ENCODE measurements at regions not wholly inside any gene's neighbourhood (a gene's known extent, or its start where the extent isn't known, plus 50 kb on each side); places are given as distances from the start of the nearest gene placed in this dataset.
"Not testable (repeated sequence)": the region's sequence is repeated elsewhere in the genome, so short reads cannot be mapped to it uniquely, and the experiment has no call there.

DNA sequence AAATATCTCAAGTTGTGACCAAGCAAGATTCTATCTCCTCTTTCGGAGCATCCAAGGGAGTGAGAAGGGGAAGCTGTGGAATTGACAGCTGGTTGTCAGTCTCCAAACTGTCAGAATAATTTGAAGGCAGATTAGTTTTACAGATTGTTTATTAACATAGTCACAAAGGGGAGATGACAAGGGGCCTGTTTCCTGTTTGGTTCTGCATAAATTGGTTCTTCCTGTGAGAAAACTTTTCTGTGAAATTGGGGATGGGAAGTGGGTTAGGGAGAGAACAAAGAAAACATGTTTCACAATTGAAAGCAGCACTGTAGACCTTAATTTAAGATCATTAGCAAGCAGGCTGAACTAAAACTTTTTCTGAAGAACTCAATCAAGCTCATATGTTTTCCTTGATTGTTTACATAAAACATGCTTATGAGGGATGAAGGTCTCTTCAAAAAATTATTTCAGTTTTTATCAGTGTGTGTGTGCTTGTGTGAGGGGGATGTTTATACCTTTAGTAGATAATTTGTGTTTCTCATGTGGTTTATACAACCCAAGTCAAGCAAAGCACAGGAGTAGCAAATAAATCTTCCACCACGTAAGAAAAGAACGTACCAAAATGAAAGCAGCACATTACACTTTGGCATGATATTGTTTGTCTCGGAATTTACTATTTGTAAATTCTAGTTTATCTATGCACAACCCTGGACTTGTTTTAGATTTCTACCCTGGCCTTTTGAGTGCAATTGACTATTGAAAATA is 604.9 kb upstream of the CDH2 start:
- no peak for DNase-seq
- in situ Hi-C loops (cut with HindIII; ENCODE audit: low pct_ligation_motif_present, low pct_unique_long_range_greater_than_20kb, low sequenced_read_pairs), result no loop called here

DNA sequence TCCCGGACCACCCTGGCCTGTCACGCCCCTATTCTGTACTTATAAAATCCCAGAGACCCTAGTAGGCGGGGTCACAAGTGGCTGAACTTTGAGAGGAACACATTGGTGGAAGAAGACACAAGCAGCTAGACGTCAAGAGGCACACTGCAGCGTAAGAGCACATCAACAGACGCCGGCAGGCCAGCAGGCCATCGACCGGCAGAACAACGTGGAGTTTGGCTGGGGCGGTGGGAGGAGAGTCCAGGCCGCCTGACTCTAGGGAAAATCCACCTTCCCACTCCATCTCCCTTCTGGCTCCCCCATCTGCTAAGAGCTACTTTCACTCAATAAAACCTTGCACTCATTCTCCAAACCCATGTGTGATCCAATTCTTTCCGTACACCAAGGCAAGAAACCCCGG is 601.8 kb upstream of the CDH2 start:
- DNase-seq, result no peak
- in situ Hi-C loops (cut with HindIII; ENCODE audit: low pct_ligation_motif_present, low pct_unique_long_range_greater_than_20kb, low sequenced_read_pairs), result no loop called here

DNA sequence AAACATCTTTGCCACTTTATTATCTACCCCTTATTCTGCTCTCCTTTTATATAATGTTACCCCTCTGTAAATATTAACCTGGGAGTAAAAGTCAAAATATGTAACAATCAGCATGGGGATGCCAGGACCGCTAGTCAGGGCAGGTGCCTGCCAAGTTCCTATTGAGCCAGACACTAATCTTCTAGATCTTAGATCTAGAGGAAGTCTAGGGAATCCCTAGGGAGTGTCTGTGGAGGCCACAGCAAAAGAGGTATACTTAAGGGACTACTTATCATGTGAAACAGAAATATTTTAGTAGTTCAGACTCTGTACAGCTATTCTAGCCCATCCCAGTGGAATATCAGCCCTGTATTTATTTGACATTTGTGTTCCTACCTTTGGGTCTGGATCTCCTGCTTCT is 600.8 kb upstream of the CDH2 start:
- in situ Hi-C loops (cut with HindIII; ENCODE audit: low pct_ligation_motif_present, low pct_unique_long_range_greater_than_20kb, low sequenced_read_pairs), result no loop called here
- DNase-seq, result no peak

DNA sequence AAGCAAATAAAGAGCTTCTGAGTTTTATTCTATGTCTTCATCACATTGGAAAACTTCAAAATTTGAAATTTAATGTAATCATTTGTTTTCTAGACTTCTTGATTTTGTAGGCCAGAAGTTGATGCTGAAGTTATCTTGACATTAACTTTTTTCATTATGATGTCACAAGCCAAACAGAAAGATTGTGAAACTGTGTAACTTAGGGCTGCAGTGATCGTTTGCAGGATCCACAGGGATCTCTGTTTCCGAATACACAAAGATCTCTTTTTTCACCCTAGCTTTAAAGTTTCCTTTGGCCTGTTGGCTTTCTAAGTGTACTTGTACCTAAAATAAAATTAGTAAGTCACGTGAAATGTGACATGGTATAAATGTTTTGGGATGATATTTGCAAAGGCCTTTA is 594.9 kb upstream of the CDH2 start:
- in situ Hi-C loops (cut with HindIII; ENCODE audit: low pct_ligation_motif_present, low pct_unique_long_range_greater_than_20kb, low sequenced_read_pairs), result no loop called here
- DNase-seq, result no peak

DNA sequence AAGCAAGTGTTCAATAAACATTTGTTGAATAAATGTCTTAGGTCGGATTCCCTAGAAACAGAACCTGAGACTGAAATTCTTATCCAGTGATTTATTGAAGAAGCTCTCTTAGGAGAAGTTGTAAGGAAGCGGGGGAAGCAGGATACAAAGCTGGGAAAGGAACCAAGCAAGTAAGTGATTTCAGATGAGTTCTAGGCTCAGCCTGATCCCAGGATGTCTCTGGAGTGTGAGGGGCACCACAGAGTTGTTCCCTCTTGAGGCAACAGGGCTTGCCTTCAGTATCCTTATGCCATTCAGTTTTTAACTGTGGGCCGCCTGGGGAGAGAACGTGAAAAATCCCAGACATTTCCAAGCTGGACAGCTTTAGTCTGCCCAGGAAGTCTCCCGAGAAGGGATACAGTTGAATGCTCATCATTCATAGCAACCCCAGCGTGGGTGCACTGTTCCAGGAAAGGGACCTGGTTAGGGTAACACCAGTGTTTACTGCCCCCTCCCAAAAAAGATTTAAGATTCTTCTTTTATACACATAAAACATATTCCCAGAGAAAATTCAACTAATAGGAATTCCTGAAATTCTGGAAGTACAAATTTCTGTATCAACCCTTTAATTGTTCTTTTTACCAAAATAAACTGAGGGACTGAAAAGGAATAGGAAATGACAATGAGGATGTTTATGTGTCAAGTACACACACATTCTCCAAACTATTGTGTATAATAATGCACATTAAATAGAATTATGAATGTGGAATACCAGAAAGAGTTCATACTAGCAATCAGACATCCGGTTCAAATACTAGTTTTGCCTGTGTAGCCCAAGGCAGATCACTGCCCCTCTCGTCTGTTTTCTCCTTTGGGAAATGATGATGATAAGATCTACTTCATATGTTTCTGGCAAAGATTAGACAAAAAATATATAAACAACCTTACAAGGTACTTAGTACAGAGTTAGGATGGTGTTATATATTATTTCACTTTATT is 592.1 kb upstream of the CDH2 start:
- no peak for DNase-seq
- in situ Hi-C loops (cut with HindIII; ENCODE audit: low pct_ligation_motif_present, low pct_unique_long_range_greater_than_20kb, low sequenced_read_pairs), result no loop called here

DNA sequence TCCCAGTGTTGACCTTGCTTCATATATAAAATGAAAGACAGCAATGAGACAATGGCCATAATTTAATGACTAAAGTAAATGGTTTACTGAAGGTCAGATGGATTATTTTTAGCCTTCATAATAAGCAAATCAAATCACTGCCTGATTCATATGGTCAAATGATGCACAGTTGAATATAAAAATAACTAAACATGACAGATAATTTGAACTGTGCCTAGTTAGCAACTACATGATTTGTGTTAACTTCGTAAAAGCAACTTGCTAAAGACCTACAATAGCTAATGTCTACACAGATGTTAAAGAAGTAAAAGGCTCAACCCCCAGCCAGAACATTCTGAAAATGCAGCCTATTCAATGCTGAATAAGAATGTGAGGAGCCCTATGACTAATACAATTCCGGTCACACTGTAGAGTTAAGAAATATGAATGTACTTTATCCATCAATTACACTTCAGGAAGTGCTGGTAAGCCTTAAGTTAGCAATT is 590.8 kb upstream of the CDH2 start:
- DNase-seq, result peak; percentile 3
- in situ Hi-C loops (cut with HindIII; ENCODE audit: low pct_ligation_motif_present, low pct_unique_long_range_greater_than_20kb, low sequenced_read_pairs), result no loop called here

DNA sequence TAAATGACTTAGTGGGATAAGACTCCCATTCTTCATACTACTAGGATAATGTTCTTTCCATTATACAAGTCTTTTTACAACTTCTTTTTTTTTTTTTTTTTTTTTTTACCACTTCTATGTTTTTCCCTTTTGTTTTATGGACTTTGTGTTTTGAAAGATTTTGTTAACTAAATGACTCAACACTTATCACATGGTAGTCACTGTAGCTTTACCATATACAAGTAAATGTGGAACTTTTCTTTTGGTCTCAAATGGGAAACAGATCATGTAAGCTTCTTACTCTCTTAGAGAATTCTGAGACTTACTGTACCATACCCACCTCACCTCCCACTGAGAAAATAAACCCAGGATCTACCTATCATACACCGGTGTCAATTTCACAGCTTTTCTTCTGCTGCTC is 590.3 kb upstream of the CDH2 start:
- no peak for DNase-seq
- in situ Hi-C loops (cut with HindIII; ENCODE audit: low pct_ligation_motif_present, low pct_unique_long_range_greater_than_20kb, low sequenced_read_pairs), result no loop called here

DNA sequence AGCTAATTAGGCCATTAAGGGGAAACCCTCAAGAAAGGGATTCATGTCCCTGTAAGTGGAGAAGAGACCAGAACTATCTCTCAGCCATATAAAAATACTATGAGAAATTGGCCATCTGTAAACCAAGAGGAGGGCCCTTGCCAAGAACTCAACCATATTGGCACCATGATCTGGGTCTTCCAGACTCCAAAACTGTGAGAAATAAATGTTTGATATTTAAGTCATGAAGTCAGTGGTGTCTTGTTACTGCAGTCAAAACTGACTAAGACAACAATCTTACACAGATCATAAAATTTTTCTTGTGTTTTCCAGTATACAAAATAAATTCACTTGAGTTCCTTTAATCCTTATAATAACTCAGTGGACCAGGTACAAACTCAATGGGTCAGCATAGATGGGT is 589.8 kb upstream of the CDH2 start:
- in situ Hi-C loops (cut with HindIII; ENCODE audit: low pct_ligation_motif_present, low pct_unique_long_range_greater_than_20kb, low sequenced_read_pairs), result no loop called here

DNA sequence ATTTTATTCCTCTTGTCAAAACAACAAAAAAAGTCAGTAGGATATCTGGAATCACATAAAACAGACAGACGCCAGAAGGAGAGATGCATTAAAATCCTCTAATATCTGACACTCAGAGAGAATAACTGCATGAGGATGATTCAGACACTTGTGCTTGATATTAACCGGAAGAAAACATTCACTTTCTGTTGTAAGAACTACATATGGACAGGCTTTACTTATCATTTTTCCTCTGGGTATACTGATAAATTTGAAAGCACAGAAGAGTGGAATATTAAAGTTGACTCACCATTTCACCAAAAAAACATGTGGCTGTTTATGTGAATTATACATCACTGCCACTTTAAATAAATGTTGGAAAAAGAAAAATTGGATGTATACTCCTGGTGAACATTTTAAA is 589.1 kb upstream of the CDH2 start:
- in situ Hi-C loops (cut with HindIII; ENCODE audit: low pct_ligation_motif_present, low pct_unique_long_range_greater_than_20kb, low sequenced_read_pairs), result no loop called here
- DNase-seq, result no peak

More for the DNA sequence above, 589.8 kb upstream of the CDH2 start:
- no peak for DNase-seq

DNA sequence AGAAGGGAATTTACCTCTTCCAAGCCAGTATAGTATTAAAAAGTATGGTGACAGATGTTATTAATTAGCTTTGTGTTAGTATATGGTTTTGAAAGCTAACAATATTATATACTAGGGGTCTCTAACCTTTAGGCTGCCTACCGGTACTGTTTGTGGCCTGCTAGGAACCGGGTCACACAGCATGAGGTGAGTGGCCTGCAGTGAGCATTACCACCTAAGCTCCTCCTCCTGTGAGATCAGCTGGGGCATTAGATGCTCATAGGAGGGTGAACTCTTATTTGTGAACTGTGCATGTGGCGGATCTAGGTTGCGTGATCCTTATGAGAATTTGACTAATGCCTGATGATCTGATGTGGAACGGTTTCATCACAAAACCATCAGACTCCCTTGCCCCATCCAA is 583.4 kb upstream of the CDH2 start:
- no peak for DNase-seq
- in situ Hi-C loops (cut with HindIII; ENCODE audit: low pct_ligation_motif_present, low pct_unique_long_range_greater_than_20kb, low sequenced_read_pairs), result no loop called here

DNA sequence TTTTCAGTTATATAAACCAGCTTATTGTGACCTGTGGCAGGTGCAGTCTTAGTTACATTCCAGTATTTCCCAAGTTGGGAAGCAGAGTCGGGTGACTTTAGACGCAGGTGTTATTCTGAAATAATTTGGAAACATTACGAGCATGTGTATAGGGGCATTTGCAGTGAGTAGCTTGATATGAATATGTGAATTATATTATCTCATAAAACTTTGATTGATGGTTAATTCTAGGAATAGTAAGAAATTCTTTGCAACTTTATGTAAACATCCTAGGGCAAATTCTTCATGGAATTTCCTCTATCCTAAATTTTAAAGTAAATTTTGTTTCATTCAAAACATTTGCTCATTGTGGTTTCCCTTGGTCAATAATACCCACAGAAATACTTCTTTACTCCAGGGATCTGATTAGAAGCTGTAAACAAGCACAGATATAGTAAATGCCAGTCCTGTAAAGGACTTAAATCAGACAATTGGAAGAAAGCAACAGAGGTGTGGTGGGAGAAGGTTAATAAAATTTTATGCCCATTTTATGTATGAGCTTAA is 580.6 kb upstream of the CDH2 start:
- DNase-seq, result no peak
- in situ Hi-C loops (cut with HindIII; ENCODE audit: low pct_ligation_motif_present, low pct_unique_long_range_greater_than_20kb, low sequenced_read_pairs), result no loop called here

DNA sequence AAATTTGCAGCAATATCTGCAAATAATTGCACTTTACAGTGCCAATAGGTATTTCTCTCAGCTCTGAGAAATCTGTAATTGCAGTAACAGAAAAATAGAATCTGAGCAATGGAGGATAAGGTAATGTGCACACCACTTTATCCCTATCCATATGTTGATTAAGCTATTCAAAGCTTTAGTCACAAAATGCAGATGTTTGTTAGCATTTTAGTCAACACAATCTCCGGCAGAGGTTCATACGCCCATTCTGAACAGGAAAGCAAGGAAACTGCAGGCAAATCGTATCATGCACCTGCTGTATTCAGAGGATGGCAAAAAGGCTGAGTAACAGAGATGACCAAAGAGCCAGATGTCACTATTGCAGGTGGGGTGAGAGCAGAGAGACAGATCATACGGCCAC is 566.2 kb upstream of the CDH2 start:
- DNase-seq, result no peak
- in situ Hi-C loops (cut with HindIII; ENCODE audit: low pct_ligation_motif_present, low pct_unique_long_range_greater_than_20kb, low sequenced_read_pairs), result no loop called here

DNA sequence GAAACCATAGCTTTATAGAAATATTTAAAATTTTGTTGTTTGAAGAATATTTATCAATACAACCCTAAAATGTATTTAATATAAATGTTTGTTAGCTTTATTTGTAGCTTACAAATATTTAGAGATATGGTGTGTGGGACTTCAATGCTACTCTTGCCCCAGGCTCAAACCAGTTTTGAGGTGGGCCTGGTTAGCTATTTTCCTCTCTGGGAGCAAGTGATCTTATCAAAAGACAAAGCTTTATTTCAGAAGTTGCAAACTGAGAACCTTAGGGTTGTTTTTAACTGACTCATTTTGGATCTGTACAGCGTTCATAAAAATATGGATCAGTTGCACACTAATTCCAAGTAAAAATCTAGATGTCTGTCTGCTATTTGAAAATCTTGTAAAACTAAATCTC is 563.6 kb upstream of the CDH2 start:
- DNase-seq, result no peak

DNA sequence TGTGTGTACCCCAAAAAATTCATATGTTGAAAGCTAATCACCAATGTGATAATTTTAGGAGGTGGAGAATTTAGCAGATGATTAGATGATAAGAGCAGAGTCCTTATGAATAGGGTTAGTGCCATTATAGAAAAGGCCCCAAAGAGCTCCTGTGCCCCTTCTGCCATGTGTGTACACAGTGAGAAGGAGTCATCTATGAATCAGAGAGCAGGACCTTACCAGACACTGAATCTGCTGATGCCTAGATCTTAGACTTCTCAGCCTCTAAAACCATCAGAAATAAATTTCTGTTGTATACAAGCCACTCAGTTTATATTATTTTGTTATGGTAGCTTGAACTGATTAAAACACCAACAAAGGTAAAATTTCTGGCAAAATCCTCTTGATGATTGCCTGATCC is 560.0 kb upstream of the CDH2 start:
- no peak for DNase-seq
- in situ Hi-C loops (cut with HindIII; ENCODE audit: low pct_ligation_motif_present, low pct_unique_long_range_greater_than_20kb, low sequenced_read_pairs), result no loop called here

More for the DNA sequence above, 563.6 kb upstream of the CDH2 start:
- in situ Hi-C loops (cut with HindIII; ENCODE audit: low pct_ligation_motif_present, low pct_unique_long_range_greater_than_20kb, low sequenced_read_pairs), result no loop called here

DNA sequence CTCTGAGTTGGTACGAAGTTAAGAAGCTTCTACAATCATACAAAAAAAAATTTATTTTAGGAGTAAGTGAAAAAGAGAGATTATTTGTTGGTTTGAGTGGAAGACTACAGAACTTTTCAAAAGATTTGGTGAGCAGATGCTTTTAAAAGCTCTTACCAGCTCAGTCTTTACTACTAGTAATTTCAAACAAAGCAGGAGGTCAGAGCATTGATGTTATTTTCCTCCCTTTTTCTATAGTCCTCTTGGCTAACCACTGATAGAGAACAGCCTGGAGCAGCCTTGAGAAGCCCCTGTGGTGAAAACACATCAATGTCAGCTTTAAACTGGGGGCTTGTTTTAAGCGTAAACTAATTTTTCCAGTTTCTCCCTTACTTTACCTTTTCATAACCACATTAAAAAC is 559.3 kb upstream of the CDH2 start:
- in situ Hi-C loops (cut with HindIII; ENCODE audit: low pct_ligation_motif_present, low pct_unique_long_range_greater_than_20kb, low sequenced_read_pairs), result no loop called here
- no peak for DNase-seq

DNA sequence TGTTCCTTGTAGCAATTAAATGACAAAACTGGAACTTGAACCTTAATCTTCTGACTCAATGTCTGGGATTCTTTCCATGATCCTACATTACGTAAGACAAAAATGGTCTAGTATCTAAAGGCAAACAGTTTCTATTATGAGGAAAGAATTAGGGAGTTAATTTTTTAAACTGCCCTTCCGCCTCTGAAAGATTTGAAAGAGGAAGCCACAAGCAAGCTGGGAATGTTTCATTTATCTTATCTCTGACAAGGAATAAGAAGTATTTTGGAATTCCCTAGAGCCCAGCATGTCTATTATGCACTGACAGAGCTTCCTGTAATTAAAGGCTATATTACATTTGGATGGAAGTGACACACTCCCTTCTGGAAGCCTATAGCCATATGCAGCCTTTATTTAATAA is 558.8 kb upstream of the CDH2 start:
- in situ Hi-C loops (cut with HindIII; ENCODE audit: low pct_ligation_motif_present, low pct_unique_long_range_greater_than_20kb, low sequenced_read_pairs), result no loop called here
- DNase-seq, result no peak

DNA sequence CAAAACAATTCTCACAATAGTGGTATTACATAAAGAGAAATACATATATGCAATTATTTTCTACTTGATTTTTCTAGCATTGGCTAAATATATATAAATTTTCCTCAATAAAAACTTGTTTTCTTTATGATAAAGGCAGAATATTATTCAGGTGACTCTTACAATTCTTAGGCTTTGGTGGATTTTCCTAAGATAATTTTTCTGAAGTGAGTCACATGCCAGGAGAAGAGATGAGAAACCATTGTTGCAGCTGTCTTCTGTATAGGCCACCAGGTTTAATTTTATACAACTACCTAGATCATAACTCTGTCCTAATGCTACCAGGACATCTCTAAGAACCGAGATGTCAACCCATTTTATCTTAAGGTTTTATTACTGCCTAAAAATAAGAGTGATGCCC is 552.4 kb upstream of the CDH2 start:
- in situ Hi-C loops (cut with HindIII; ENCODE audit: low pct_ligation_motif_present, low pct_unique_long_range_greater_than_20kb, low sequenced_read_pairs), result no loop called here
- no peak for DNase-seq

DNA sequence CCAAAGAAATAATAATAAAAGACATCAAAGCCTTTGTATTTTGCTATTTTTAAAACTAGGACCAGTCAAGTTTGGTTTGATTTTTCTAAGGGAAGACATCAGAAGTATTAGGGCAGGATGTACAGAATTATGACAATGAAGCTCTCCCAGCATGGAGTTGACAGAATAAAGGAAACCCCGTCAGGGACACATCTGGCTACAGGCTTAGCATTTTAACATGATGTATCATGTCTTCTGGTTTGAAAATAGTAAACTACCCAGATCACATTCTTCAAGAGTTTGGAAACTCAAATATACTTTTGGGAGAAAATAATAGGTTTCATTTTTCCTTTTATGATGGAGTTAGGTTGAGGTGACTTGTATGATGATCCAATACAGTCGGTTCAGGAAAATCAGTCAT is 552.0 kb upstream of the CDH2 start:
- in situ Hi-C loops (cut with HindIII; ENCODE audit: low pct_ligation_motif_present, low pct_unique_long_range_greater_than_20kb, low sequenced_read_pairs), result no loop called here
- DNase-seq, result no peak

DNA sequence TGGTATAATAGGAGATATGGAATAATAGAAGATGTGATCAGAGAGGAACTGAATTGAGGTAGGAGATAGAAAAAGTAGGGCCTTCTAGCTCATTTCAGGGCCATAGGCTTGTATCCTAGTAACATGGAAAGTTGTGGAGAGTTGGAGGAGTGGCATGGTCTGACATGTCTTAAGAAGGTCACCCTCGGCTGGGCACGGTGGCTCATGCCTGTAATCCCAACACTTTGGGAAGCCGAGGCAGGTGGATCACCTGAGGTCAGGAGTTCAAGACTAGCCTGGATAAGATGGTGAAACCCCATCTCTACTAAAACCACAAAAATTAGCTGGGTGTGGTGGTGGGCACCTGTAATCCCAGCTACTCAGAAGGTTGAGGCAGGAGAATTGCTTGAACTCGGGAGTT is 550.3 kb upstream of the CDH2 start:
- in situ Hi-C loops (cut with HindIII; ENCODE audit: low pct_ligation_motif_present, low pct_unique_long_range_greater_than_20kb, low sequenced_read_pairs); DNase-seq: not testable (repeated sequence)

Data from ACHN (cell line).